NT2/D1 (cell line): ENCODE measurements at regions not wholly inside any gene's neighbourhood (a gene's known extent, or its start where the extent isn't known, plus 50 kb on each side); places are given as distances from the start of the nearest gene placed in this dataset.

ENCODE experiments used
- DNase-seq: peaks from one replicate; pipeline ENCODE4 v3.0.0-alpha.2; 2011; ENCODE audit warnings: low read depth, low spot score
- H3K27me3 ChIP-seq: 2 replicates; pipeline ENCODE4 v1.6.0; 2011; ENCODE audit warnings: mild to moderate bottlenecking; ENCODE audit not compliant: insufficient read length, insufficient read depth
- H3K36me3 ChIP-seq: 2 replicates; pipeline ENCODE4 v1.6.1; 2011; ENCODE audit warnings: mild to moderate bottlenecking, low read length, mixed read lengths; ENCODE audit not compliant: insufficient read depth, insufficient read length
- H3K4me1 ChIP-seq: 2 replicates; pipeline ENCODE4 v1.5.1; 2011; ENCODE audit not compliant: insufficient read depth, insufficient read length
- H3K4me3 ChIP-seq: 2 replicates; pipeline ENCODE4 v1.5.1; 2011; ENCODE audit warnings: low read depth; ENCODE audit not compliant: insufficient read length
- H3K9ac ChIP-seq: 2 replicates; pipeline ENCODE4 v1.6.0; 2011; ENCODE audit warnings: low read depth; ENCODE audit not compliant: insufficient read length
- H3K9me3 ChIP-seq: 2 replicates; pipeline ENCODE4 v1.5.1; 2011; ENCODE audit warnings: mild to moderate bottlenecking, low read length; ENCODE audit not compliant: insufficient read depth
- SUZ12 ChIP-seq: IDR thresholded peaks from 2 replicates; pipeline ENCODE4 v1.6.1; 2011; ENCODE audit not compliant: insufficient read length, insufficient read depth; ENCODE audit errors: extremely low read depth
- YY1 ChIP-seq: IDR thresholded peaks from 2 replicates; pipeline ENCODE4 v1.6.1; 2011; ENCODE audit not compliant: insufficient read length, insufficient read depth
- ZNF274 ChIP-seq: IDR thresholded peaks from 2 replicates; pipeline ENCODE4 v1.6.1; 2011; ENCODE audit warnings: mild to moderate bottlenecking, low read depth, low read length

DNA sequence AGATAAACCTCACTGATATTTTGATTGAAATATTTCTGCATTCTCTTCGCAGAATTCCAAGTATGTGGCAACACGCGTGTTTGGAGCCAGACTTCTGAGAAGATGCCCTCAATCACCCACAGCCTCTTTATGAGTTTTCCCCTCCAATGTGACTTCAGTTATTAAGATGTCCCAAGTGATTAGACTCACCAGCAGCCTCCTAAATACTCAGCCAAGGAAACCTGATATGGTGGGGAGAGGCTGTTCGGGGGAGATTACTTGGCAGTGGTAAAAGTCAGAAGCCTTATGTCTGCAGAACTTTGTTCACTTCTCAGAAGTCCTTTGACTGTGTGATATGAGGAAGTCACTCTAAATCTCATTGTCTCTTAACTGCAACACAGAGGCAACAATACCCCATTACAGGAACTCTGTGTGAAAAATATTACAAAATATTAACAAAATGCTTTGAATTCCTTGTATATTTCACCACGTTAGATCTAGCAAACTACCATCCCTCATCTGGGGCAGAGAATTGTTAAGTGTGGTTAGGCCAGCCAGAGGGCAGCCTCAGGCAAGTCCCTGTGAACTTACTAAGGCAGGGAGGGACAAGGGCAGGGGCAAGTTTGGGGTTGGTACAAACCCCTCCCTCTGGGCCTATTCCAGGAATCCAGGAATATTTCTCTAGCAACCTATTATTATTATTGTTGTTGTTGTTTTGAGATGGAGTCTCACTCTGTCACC lies 151.4 kb upstream of the USP9X start:
- TF ChIP-seq YY1 (no peak), ZNF274 (no peak), SUZ12 (no peak)
- no peaks in the 10 kb centered on the region for H3K4me1 ChIP-seq
- H3K9ac ChIP-seq: no peak overlapping the region
- H3K4me3 ChIP-seq: no peak overlapping the region
- no peaks in the 10 kb centered on the region for H3K9me3 ChIP-seq
- no peaks in the 10 kb centered on the region for H3K27me3 ChIP-seq
- H3K36me3 ChIP-seq: no peaks in the 10 kb centered on the region
- no peak for DNase-seq

DNA sequence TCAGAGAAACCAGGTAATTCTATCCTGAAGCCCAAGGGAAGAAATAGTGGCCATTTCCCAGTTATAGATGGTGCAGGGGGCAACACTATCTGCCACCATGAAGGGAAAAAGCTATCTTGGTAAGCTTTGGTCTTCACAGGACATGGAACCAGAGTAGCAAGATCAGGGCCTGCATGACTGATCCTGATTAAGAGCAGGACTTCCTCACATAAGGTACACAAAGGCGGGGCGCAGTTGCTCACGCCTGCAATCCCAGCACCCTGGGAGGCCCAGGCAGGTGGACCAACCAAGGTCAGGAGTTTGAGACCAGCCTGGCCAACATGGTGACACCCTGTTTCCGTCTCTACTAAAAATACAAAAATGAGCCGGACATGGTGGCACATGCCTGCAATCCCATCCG lies 148.4 kb upstream of the USP9X start:
- H3K36me3 ChIP-seq: no peaks in the 10 kb centered on the region
- H3K9ac ChIP-seq: no peak overlapping the region
- H3K4me3 ChIP-seq: no peak overlapping the region
- H3K27me3 ChIP-seq: no peaks in the 10 kb centered on the region
- DNase-seq: no peak
- no peaks in the 10 kb centered on the region for H3K9me3 ChIP-seq
- H3K4me1 ChIP-seq: no peaks in the 10 kb centered on the region
- TF ChIP-seq SUZ12: no peak
- no peak for TF ChIP-seq ZNF274
- TF ChIP-seq YY1: no peak

DNA sequence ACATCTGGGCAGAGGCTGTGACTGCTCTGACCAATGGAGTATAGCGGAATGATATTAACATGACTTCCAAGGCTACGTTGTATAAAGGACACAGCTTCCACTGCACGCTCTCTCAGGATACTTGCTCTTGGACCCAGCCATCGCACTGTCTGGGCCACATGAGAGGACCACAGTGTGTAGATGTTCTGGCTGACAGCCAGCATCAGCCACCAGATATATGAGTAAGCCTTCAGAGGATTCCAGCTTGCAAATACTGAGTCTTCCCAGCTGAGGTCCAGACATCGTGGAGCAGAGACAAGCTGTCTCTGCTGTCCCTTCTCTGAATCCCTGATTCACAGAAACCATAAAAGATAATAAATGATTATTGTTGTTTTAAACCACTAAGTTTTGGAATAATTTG lies 146.8 kb upstream of the USP9X start:
- H3K36me3 ChIP-seq: no peaks in the 10 kb centered on the region
- H3K27me3 ChIP-seq: no peaks in the 10 kb centered on the region
- H3K4me3 ChIP-seq: no peak overlapping the region
- DNase-seq: no peak
- H3K9me3 ChIP-seq: no peaks in the 10 kb centered on the region
- no peaks in the 10 kb centered on the region for H3K4me1 ChIP-seq
- H3K9ac ChIP-seq: no peak overlapping the region
- no peak for TF ChIP-seq ZNF274
- TF ChIP-seq YY1: no peak
- TF ChIP-seq SUZ12: no peak

DNA sequence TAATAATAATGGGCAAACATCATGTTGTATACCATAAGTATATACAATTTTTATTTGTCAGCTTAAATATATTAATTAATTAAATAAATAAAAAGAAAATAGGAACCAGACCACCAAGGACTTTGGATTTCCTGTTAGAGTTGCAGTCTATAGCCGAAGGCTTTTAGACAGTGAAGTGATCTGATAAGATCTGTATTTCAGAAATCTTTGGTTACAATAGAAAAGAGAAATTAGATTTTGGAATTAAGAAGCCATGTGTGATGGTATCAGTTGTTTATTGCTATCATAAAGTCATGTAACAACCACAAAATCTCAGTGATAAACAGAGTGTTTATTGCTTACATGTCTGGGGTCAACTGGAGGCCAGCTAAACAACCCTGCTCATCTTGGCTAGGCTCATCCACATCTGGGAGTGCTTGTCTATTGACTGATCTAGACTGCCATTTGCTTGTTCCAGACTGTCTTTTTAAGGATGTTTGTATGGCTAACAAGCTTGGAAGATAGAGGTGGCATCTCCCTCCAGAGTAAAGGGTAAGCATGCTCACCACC lies 142.1 kb upstream of the USP9X start:
- Histone ChIP-seq H3K4me3 (no peak overlapping the region), H3K9me3 (no peaks in the 10 kb centered on the region), H3K27me3 (no peaks in the 10 kb centered on the region), H3K36me3 (no peaks in the 10 kb centered on the region), H3K4me1 (no peaks in the 10 kb centered on the region), H3K9ac (no peak overlapping the region)
- DNase-seq: no peak
- no peak for TF ChIP-seq YY1
- no peak for TF ChIP-seq SUZ12
- TF ChIP-seq ZNF274: no peak

DNA sequence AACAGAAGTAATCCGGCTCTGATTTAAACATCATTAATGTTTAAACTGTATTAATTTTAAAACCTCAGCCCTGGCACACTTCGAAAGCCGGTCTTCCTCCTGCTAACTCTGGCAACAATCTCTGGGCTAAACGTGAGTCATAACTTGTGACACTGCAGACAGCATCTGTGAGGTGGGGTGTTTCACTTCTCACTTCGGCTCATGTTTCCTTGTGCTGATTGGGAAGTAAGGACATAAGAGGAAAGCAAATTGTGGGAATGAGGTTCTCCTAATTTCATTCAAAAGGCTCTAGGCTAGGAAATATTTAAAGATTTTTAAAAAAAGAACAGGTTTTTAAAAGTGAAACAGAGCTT lies 139.9 kb upstream of the USP9X start:
- H3K27me3 ChIP-seq: no peaks in the 10 kb centered on the region
- TF ChIP-seq YY1: no peak
- TF ChIP-seq ZNF274: no peak
- no peak for TF ChIP-seq SUZ12
- H3K4me1 ChIP-seq: peaks cover 3% of the 10 kb centered on the region
- H3K9ac ChIP-seq: no peak overlapping the region
- H3K9me3 ChIP-seq: peaks cover 12% of the 10 kb centered on the region; the same call in 1 of the 2 replicates
- no peaks in the 10 kb centered on the region for H3K36me3 ChIP-seq
- no peak overlapping the region for H3K4me3 ChIP-seq
- no peak for DNase-seq

DNA sequence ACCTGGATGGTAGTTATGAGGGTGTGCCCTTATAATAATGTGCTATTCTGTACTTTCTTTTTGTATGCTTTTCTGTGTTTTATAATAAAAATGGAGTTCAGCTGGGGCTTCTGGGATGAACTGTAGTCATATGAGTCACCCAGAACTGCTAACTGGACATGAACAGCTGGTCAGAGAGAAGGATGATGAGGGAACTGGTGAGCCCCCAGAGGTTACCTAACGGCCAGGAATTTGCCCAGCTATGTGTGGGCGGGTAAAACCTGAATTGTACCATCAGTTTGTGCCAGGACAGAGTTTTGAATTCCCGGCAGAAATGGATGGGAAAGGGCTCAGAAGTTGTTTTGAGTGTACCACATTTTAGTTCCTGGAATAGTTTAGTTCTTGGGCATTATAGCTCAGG lies 138.0 kb upstream of the USP9X start:
- no peaks in the 10 kb centered on the region for H3K27me3 ChIP-seq
- no peak overlapping the region for H3K4me3 ChIP-seq
- H3K9me3 ChIP-seq: peaks cover 12% of the 10 kb centered on the region; the same call in 1 of the 2 replicates
- H3K9ac ChIP-seq: no peak overlapping the region
- no peak for TF ChIP-seq YY1
- H3K36me3 ChIP-seq: no peaks in the 10 kb centered on the region
- DNase-seq: no peak
- peaks cover 3% of the 10 kb centered on the region for H3K4me1 ChIP-seq

DNA sequence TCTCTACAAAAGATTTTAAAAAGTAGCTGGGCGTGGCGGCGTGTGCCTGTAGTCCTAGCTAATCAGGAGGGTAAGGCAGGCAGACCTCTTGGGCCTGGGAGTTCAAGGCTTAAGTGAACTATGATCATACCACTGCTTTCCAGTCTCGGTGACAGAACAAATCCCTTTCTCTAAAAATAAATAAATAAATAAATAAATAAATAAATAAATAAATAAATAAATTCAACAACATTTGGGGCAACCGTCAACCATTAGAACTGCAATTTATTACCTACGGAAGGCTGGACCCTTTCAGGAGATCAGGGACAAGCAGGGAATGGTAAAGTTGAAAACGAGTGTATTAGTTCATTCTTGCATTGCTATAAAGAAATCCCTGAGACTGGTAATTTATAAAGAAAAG lies 136.2 kb upstream of the USP9X start:
- H3K4me1 ChIP-seq: peaks cover 3% of the 10 kb centered on the region
- no peak for TF ChIP-seq YY1
- no peak for TF ChIP-seq ZNF274
- TF ChIP-seq SUZ12: no peak
- H3K4me3 ChIP-seq: no peak overlapping the region
- no peaks in the 10 kb centered on the region for H3K36me3 ChIP-seq
- H3K27me3 ChIP-seq: no peaks in the 10 kb centered on the region
- DNase-seq: no peak
- H3K9me3 ChIP-seq: peaks cover 12% of the 10 kb centered on the region; the same call in 1 of the 2 replicates
- H3K9ac ChIP-seq: no peak overlapping the region
